ENCODE measurements at regions not wholly inside any gene's neighbourhood (a gene's known extent, or its start where the extent isn't known, plus 50 kb on each side); places are given as distances from the start of the nearest gene placed in this dataset.

DNA sequence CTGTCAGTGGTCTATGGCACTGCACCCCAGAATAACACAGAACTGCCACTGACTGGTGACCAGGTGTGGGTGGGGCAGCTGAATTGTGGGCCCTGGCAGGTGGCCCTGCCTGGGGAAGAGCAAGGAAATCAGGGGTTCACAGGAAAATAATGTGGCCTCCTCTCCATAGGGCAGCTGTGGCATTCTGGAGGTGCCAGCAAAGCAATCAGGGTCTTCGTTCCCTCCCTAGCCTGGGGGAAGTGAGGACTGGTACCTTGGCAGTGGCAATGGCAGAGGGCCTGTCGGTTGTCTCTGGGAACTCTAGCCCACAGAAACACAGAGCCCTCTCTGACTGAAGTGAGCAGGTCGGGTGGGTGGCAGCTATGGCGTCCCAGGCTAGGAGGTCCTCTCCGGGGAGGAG is 223.0 kb downstream of the GRIA2 start:
- no peak for DNase-seq

DNA sequence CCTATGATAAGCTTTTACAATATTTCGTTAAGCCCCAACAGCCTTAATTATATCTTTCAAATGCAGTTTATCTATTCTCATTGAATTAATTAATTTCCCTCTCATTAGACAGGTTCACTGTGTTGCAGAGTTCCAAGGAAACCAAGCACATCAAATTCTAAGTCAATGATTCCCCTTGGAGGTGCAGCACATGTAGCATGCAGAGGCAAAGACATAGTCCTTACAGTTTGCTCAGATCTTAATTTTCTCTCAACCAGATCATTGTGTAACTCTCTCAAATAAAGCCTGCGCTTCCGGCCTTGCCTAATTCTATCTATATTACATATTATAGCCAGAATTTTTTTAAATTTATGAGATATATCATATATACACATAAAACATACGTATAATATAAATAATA is 205.4 kb downstream of the GRIA2 start:
- no peak for DNase-seq

DNA sequence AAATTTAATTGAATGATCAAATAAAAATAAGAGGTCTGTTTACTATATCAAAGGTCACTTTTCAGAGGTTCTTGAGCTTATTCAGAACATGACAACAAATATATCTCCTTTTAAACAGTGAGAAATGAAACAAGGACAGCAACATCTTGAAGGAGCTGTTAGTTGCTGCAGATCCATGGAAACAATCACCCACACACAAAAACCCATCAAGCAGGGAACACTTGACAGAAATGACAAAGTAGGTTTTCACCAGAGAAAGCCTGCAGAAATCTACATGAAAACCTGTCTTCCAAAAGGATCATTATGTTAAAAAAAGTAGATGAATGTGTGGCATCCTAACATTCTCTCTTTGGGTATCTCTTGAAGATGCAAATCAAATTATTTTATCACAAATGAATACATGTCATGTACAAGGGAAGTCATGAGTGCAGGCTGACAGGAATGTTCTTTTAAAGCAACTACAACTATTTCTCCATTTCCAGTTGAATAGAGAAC is 203.0 kb downstream of the GRIA2 start:
- DNase-seq = no peak

DNA sequence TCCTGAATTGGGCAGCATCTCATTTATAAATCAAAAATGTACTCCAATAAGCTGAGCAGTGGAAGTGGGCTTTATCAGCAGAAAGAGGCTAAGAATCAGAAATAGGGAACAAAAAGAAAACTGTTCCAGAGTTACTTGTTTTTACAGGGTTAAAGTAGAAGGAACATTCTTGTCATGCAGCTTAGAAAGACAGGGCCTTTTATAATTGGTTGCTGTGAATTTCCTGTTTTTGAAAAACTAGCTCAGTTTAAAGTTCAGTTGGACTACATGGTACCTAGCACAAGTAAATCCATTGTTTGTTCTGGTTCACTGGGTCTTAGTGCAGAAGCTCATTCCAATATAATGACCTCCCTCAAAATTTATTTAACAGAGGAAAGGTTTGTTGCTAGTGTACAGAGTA is 200.8 kb downstream of the GRIA2 start:
- DNase-seq = no peak

Data from activated T-cell treated with anti-CD3 and anti-CD28 coated beads, Interleukin-2, amount 50 U/mL, for 48 hours (primary cell).